Gastroesophageal sphincter (tissue), 4 donors: ENCODE measurements at regions not wholly inside any gene's neighbourhood (a gene's known extent, or its start where the extent isn't known, plus 50 kb on each side); places are given as distances from the start of the nearest gene placed in this dataset.
A peak's percentile ranks its signal among the peaks of the same experiment; 100 is the strongest.

Experiments used
- ATAC-seq: fragments of 150-250 bp; one replicate; pipeline ENCODE4 v1.9.1; 2016; ENCODE audit warnings: mild to moderate bottlenecking, moderate library complexity
- H3K27ac ChIP-seq, 4 donors: fragments of 200-600 bp; sonication (generic) in 3 of 4; 1 replicate in 3 of 4; 2 replicates in 1 of 4; pipeline ENCODE4 v1.5.1; 2016 to 2019
- H3K27me3 ChIP-seq: fragments of 200-600 bp; sonication (generic); one replicate; pipeline ENCODE4 v1.5.1; 2019
- H3K36me3 ChIP-seq, 2 donors: fragments of 200-600 bp; sonication (generic); one replicate each; pipeline ENCODE4 v1.5.1; 2019; ENCODE audit warnings: control low read depth in 1 of 2
- H3K4me1 ChIP-seq, 3 donors: fragments of 200-600 bp; sonication (generic); 1 replicate in 2 of 3; 2 replicates in 1 of 3; pipeline ENCODE4 v1.5.1; 2016 to 2019; ENCODE audit warnings: control low read depth in 2 of 3
- H3K4me3 ChIP-seq, 2 donors: fragments of 200-600 bp; sonication (generic); one replicate each; pipeline ENCODE4 v1.5.1; 2019; ENCODE audit warnings: mild to moderate bottlenecking in 1 of 2, moderate library complexity in 1 of 2
- H3K9me3 ChIP-seq, 3 donors: fragments of 200-600 bp; sonication (generic); one replicate each; pipeline ENCODE4 v1.5.1; 2017 to 2019; ENCODE audit warnings: control low read depth in 2 of 3
- CTCF ChIP-seq, 4 experiments: fragments of 200-600 bp in 2 of 4; fragments of 450-650 bp in 2 of 4; sonication (generic) in 1 of 4; IDR thresholded peaks; one replicate each; pipeline ENCODE4 v1.5.1; 2017 to 2019; ENCODE audit warnings: antibody characterized with exemption in 4 of 4, mild to moderate bottlenecking in 2 of 4, moderate library complexity in 2 of 4
- EP300 ChIP-seq: sonication (generic); formaldehyde crosslinking; IDR thresholded peaks from one replicate; pipeline ENCODE4 v1.6.1; 2017; ENCODE audit warnings: antibody characterized with exemption, mild to moderate bottlenecking
- POLR2A ChIP-seq, 2 donors: fragments of 450-650 bp; IDR thresholded peaks; one replicate each; pipeline ENCODE4 v1.6.1; 2017; ENCODE audit warnings: antibody characterized with exemption in 2 of 2, mild to moderate bottlenecking in 2 of 2, moderate library complexity in 1 of 2
- POLR2AphosphoS5 ChIP-seq: sonication (generic); formaldehyde crosslinking; IDR thresholded peaks from one replicate; pipeline ENCODE4 v1.6.1; 2017; ENCODE audit warnings: antibody characterized with exemption
- WGBS, 2 donors: methylation state at CpG; one replicate each; pipeline ENCODE4 v1.1.5; 2018; ENCODE audit warnings: low coverage in 1 of 2; 5-methylcytosine and 5-hydroxymethylcytosine counted together

- H3K4me3 ChIP-seq: peak overlapping the region; percentile 3 to 67
- no peaks in the 10 kb centered on the region for H3K36me3 ChIP-seq
- TF ChIP-seq CTCF (IDR thresholded peaks at IDR 0.05): no peak
- TF ChIP-seq EP300: no peak
- TF ChIP-seq POLR2A (IDR thresholded peaks at IDR 0.05): no peak
- TF ChIP-seq POLR2AphosphoS5: no peak
- H3K27me3 ChIP-seq: no peaks in the 10 kb centered on the region
- WGBS, 2 donors: no CpG with 5 or more reads among the region's 54 CpGs
- H3K4me1 ChIP-seq: peaks cover 0 to 94% (median 36%) of the 10 kb centered on the region in 3 donors
- peak overlapping the region in 3 of 4 donors; percentile 65 to 78 (median 76) for H3K27ac ChIP-seq
- ATAC-seq: peak; percentile 52
- no peaks in the 10 kb centered on the region for H3K9me3 ChIP-seq
These were observed 56.5 kb upstream of the CIBAR2 start for GRCh38 chr16:85168732-85169256.

- H3K27ac ChIP-seq: peak overlapping the region in 3 of 4 donors; percentile 65 to 74 (median 71)
- WGBS, 2 donors: no CpG with 5 or more reads among the region's 125 CpGs
- H3K36me3 ChIP-seq: no peaks in the 10 kb centered on the region
- peak; percentile 50 for ATAC-seq
- no peaks in the 10 kb centered on the region for H3K9me3 ChIP-seq
- peak overlapping the region; percentile 37 to 67 for H3K4me3 ChIP-seq
- TF ChIP-seq CTCF (IDR thresholded peaks at IDR 0.05) (peak in 2 of 4 experiments; percentile 15 to 17), EP300 (no peak), POLR2AphosphoS5 (no peak)
- H3K4me1 ChIP-seq: peaks cover 0 to 94% (median 37%) of the 10 kb centered on the region in 3 donors
- H3K27me3 ChIP-seq: no peaks in the 10 kb centered on the region
These were observed 57.2 kb upstream of the CIBAR2 start for GRCh38 chr16:85169333-85170065.

- ATAC-seq: no peak
- WGBS, 2 donors: no CpG with 5 or more reads among the region's 38 CpGs
These were observed 57.8 kb upstream of the CIBAR2 start for GRCh38 chr16:85170066-85170491.

GRCh38 chr16:85170590-85171003, 58.3 kb upstream of the CIBAR2 start:
- H3K27me3 ChIP-seq: no peaks in the 10 kb centered on the region
- H3K9me3 ChIP-seq: no peaks in the 10 kb centered on the region
- H3K4me1 ChIP-seq: peaks cover 0 to 94% (median 34%) of the 10 kb centered on the region in 3 donors
- WGBS, 2 donors: 100% methylated on average over 2 of the region's 23 CpGs; no CpG with 5 or more reads in 1 of the 2 donors
- no peak overlapping the region for H3K27ac ChIP-seq
- no peaks in the 10 kb centered on the region for H3K36me3 ChIP-seq
- TF ChIP-seq POLR2AphosphoS5 (no peak), EP300 (no peak), POLR2A (IDR thresholded peaks at IDR 0.05) (no peak), CTCF (IDR thresholded peaks at IDR 0.05) (no peak)
- peak overlapping the region in 1 of 2 donors; percentile 67 for H3K4me3 ChIP-seq
- ATAC-seq: no peak

More at GRCh38 chr16:85170066-85170491, 57.8 kb upstream of the CIBAR2 start:
- Histone ChIP-seq H3K27me3 (no peaks in the 10 kb centered on the region), H3K9me3 (no peaks in the 10 kb centered on the region), H3K27ac (peak overlapping the region in 3 of 4 donors; percentile 65 to 74 (median 71)), H3K4me1 (peaks cover 0 to 94% (median 37%) of the 10 kb centered on the region in 3 donors), H3K36me3 (no peaks in the 10 kb centered on the region), H3K4me3 (peak overlapping the region; percentile 37 to 67)
- TF ChIP-seq POLR2A (IDR thresholded peaks at IDR 0.05) (no peak), CTCF (IDR thresholded peaks at IDR 0.05) (no peak), EP300 (no peak), POLR2AphosphoS5 (no peak)
